ENCODE measurements at regions not wholly inside any gene's neighbourhood (a gene's known extent, or its start where the extent isn't known, plus 50 kb on each side); places are given as distances from the start of the nearest gene placed in this dataset.
"Not testable (repeated sequence)": the region's sequence is repeated elsewhere in the genome, so short reads cannot be mapped to it uniquely, and the experiment has no call there.

- not testable (repeated sequence) for DNase-seq (ENCODE audit: low spot score)
These were observed 128.2 kb downstream of the NPIPB11 start for GRCh38 chr16:29278097-29278871.

- not testable (repeated sequence) for DNase-seq (ENCODE audit: low spot score)
These were observed 130.1 kb downstream of the NPIPB11 start for GRCh38 chr16:29276446-29276845.

GRCh38 chr16:29274055-29275035, 132.2 kb downstream of the NPIPB11 start:
- DNase-seq (ENCODE audit: low spot score), result not testable (repeated sequence)

- not testable (repeated sequence) for DNase-seq (ENCODE audit: low spot score)
These were observed 133.0 kb downstream of the NPIPB11 start for GRCh38 chr16:29273298-29274054.

GRCh38 chr16:29271721-29272675, 134.5 kb downstream of the NPIPB11 start:
- peak; percentile 48 for DNase-seq (ENCODE audit: low spot score)

GRCh38 chr16:29270923-29271322, 135.6 kb downstream of the NPIPB11 start:
- not testable (repeated sequence) for DNase-seq (ENCODE audit: low spot score)

GRCh38 chr16:29270033-29270432, 136.5 kb downstream of the NPIPB11 start:
- not testable (repeated sequence) for DNase-seq (ENCODE audit: low spot score)

GRCh38 chr16:29269192-29269811, 137.2 kb downstream of the NPIPB11 start:
- not testable (repeated sequence) for DNase-seq (ENCODE audit: low spot score)

- DNase-seq (ENCODE audit: low spot score), result not testable (repeated sequence)
These were observed 137.7 kb downstream of the NPIPB11 start for GRCh38 chr16:29268785-29269191.

GRCh38 chr16:29268348-29268747, 138.2 kb downstream of the NPIPB11 start:
- DNase-seq (ENCODE audit: low spot score), result not testable (repeated sequence)

GRCh38 chr16:29267891-29268290, 138.6 kb downstream of the NPIPB11 start:
- not testable (repeated sequence) for DNase-seq (ENCODE audit: low spot score)

- not testable (repeated sequence) for DNase-seq (ENCODE audit: low spot score)
These were observed 139.4 kb downstream of the NPIPB11 start for GRCh38 chr16:29267055-29267619.

- DNase-seq (ENCODE audit: low spot score), result not testable (repeated sequence)
These were observed 139.9 kb downstream of the NPIPB11 start for GRCh38 chr16:29266612-29267011.

GRCh38 chr16:29265255-29265853, 141.2 kb downstream of the NPIPB11 start:
- DNase-seq (ENCODE audit: low spot score), result peak; percentile 96

- not testable (repeated sequence) for DNase-seq (ENCODE audit: low spot score)
These were observed 142.3 kb downstream of the NPIPB11 start for GRCh38 chr16:29264080-29264837.

- not testable (repeated sequence) for DNase-seq (ENCODE audit: low spot score)
These were observed 143.8 kb downstream of the NPIPB11 start for GRCh38 chr16:29262725-29263124.

- DNase-seq (ENCODE audit: low spot score), result not testable (repeated sequence)
These were observed 144.9 kb downstream of the NPIPB11 start for GRCh38 chr16:29261427-29262248.
